Esophagus (tissue), 2 donors: ENCODE measurements at regions not wholly inside any gene's neighbourhood (a gene's known extent, or its start where the extent isn't known, plus 50 kb on each side); places are given as distances from the start of the nearest gene placed in this dataset.

ENCODE experiments used
- H3K27ac ChIP-seq, 2 donors: one replicate each; pipeline ENCODE4 v1.5.1; 2013; ENCODE audit warnings: low read depth in 2 of 2, mild to moderate bottlenecking in 2 of 2, inconsistent platforms in 1 of 2, low read length in 1 of 2, moderate library complexity in 1 of 2
- H3K27me3 ChIP-seq, 2 donors: one replicate each; pipeline ENCODE4 v1.6.1; 2013; ENCODE audit warnings: low read length in 2 of 2, control low read depth in 1 of 2, mild to moderate bottlenecking in 1 of 2; ENCODE audit not compliant: insufficient read depth in 2 of 2, control insufficient read depth in 1 of 2
- H3K36me3 ChIP-seq, 2 donors: one replicate each; pipeline ENCODE4 v1.6.1; 2013; ENCODE audit warnings: low read length in 1 of 2; ENCODE audit not compliant: control insufficient read depth in 2 of 2, insufficient read depth in 2 of 2
- H3K4me1 ChIP-seq, 2 donors: one replicate each; pipeline ENCODE4 v1.6.1; 2013; ENCODE audit warnings: low read length in 1 of 2; ENCODE audit not compliant: control insufficient read depth in 2 of 2, insufficient read depth in 2 of 2
- H3K4me3 ChIP-seq, 2 donors: one replicate each; pipeline ENCODE4 v1.5.1; 2013; ENCODE audit warnings: low read length in 2 of 2, mild to moderate bottlenecking in 2 of 2, low read depth in 1 of 2, moderate library complexity in 1 of 2
- H3K9me3 ChIP-seq, 2 donors: one replicate each; pipeline ENCODE4 v1.6.1; 2013; ENCODE audit warnings: mild to moderate bottlenecking in 2 of 2, low read depth in 1 of 2, low read length in 1 of 2, moderate library complexity in 1 of 2; ENCODE audit not compliant: control insufficient read depth in 2 of 2, insufficient read depth in 1 of 2
- WGBS, 2 donors: extraction: QIAGEN DNeasy Blood & Tissue Kit; methylation state at CpG; one replicate each; pipeline ENCODE4 v1.1.7; 2013; 5-methylcytosine and 5-hydroxymethylcytosine counted together
- donor health status: healthy with polysubstance abuse.
- donor health status: Bipolar disorder and iron deficiency.

DNA sequence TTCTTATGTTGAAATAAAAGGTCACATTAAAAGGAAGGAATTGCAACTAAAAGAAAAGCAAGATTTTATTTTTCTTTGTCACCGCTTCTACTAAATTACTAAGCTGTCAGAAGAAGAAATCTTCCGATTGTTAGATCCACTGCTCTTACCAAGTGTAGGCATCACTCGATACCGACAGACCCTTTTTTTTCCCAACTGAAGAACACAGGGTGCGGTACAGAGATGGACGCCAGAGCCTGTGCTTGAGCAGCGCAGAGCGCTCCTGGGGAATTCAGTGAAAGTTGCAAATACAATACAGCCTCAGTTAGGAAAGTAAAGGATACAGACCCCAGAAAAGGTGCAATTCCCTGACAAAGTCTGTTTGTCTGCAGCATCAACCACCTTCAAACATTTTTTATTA is 94.9 kb upstream of the WDR17 start:
- Histone ChIP-seq H3K4me3 (no peak overlapping the region), H3K4me1 (no peaks in the 10 kb centered on the region), H3K27me3 (no peaks in the 10 kb centered on the region), H3K9me3 (no peaks in the 10 kb centered on the region), H3K36me3 (no peaks in the 10 kb centered on the region), H3K27ac (no peak overlapping the region)
- 57 to 58% methylated on average over 8 of the region's 8 CpGs for WGBS, 2 donors

- Histone ChIP-seq H3K36me3 (no peaks in the 10 kb centered on the region), H3K4me3 (no peak overlapping the region), H3K27me3 (no peaks in the 10 kb centered on the region), H3K9me3 (peaks cover 0 to 2% of the 10 kb centered on the region in 2 donors), H3K27ac (no peak overlapping the region), H3K4me1 (no peaks in the 10 kb centered on the region)
- 66 to 67% methylated on average over 11 of the region's 11 CpGs for WGBS, 2 donors
Measured at GRCh38 chr4:175971388-175972179, 94.1 kb upstream of the WDR17 start.

- Histone ChIP-seq H3K36me3 (no peaks in the 10 kb centered on the region), H3K4me1 (no peaks in the 10 kb centered on the region), H3K9me3 (peaks cover 0 to 2% of the 10 kb centered on the region in 2 donors), H3K27me3 (no peaks in the 10 kb centered on the region), H3K4me3 (no peak overlapping the region), H3K27ac (no peak overlapping the region)
- 73 to 82% methylated on average over 7 of the region's 7 CpGs for WGBS, 2 donors
Measured at GRCh38 chr4:175973027-175973923, 92.4 kb upstream of the WDR17 start.

DNA sequence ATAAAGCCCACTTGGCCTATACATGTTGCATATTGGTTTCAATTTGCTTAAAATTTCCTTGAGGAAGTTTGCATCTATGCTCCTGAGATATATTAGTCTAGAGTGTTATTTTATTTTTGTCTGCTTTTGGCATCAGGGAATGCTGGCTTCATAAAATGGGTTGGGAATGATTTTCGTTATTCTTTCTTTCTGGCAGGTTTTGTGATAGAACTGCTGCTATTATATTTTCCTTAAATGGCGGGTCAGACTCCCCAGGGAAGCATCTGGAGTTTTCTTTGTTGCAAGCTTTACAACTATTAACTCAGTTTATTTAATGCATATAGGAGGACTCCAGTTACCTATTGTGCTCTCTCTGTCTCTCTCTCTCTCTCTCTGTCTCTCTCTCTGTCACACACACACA is 82.0 kb upstream of the WDR17 start:
- Histone ChIP-seq H3K27me3 (no peaks in the 10 kb centered on the region), H3K4me1 (no peaks in the 10 kb centered on the region), H3K36me3 (no peaks in the 10 kb centered on the region), H3K27ac (no peak overlapping the region), H3K9me3 (no peaks in the 10 kb centered on the region), H3K4me3 (no peak overlapping the region)
- WGBS, 2 donors = 72 to 79% methylated on average over 2 of the region's 2 CpGs

- Histone ChIP-seq H3K27ac (no peak overlapping the region), H3K27me3 (no peaks in the 10 kb centered on the region), H3K36me3 (no peaks in the 10 kb centered on the region), H3K9me3 (no peaks in the 10 kb centered on the region), H3K4me1 (no peaks in the 10 kb centered on the region), H3K4me3 (no peak overlapping the region)
- WGBS, 2 donors = 54 to 65% methylated on average over 1 of the region's 1 CpG
Measured at GRCh38 chr4:175986668-175987067, 79.0 kb upstream of the WDR17 start.

- no peak overlapping the region for H3K4me3 ChIP-seq
- no peaks in the 10 kb centered on the region for H3K9me3 ChIP-seq
- H3K27me3 ChIP-seq = no peaks in the 10 kb centered on the region
- H3K27ac ChIP-seq = no peak overlapping the region
- no peaks in the 10 kb centered on the region for H3K4me1 ChIP-seq
- whole genome bisulfite sequencing, 2 donors = 60 to 68% methylated on average over 1 of the region's 1 CpG
- no peaks in the 10 kb centered on the region for H3K36me3 ChIP-seq
Measured at GRCh38 chr4:175988511-175988910, 77.1 kb upstream of the WDR17 start.

GRCh38 chr4:175996206-175996605 is 69.4 kb upstream of the WDR17 start:
- Histone ChIP-seq H3K27ac (no peak overlapping the region), H3K4me1 (peaks cover 0 to 2% of the 10 kb centered on the region in 2 donors), H3K4me3 (no peak overlapping the region), H3K27me3 (peaks cover 0 to 2% of the 10 kb centered on the region in 2 donors), H3K36me3 (no peaks in the 10 kb centered on the region), H3K9me3 (peaks cover 0 to 2% of the 10 kb centered on the region in 2 donors)

DNA sequence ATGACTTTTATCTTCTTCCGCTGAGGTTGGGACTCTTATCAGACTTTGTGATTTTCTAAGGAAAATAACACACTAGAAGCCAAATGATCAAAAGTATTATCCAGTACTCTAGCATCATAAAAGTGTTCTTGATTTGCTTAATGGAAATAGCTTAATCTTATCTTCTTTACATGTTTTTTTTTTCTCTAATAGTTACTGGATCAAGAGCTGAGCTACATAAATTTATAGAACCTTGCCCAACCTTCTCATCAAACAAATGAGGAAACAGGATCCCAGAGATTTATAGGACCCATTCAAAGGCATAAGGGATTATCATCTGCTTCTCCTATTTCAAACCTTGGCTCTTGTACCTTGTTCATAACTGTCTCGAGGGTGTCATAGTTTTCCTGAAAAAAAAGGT is 68.3 kb upstream of the WDR17 start:
- WGBS, 2 donors = 70 to 74% methylated on average over 2 of the region's 2 CpGs
- peaks cover 3 to 6% of the 10 kb centered on the region in 2 donors for H3K4me1 ChIP-seq
- no peaks in the 10 kb centered on the region for H3K36me3 ChIP-seq
- H3K27ac ChIP-seq = no peak overlapping the region
- peaks cover 0 to 4% of the 10 kb centered on the region in 2 donors for H3K27me3 ChIP-seq
- H3K4me3 ChIP-seq = no peak overlapping the region
- peaks cover 0 to 2% of the 10 kb centered on the region in 2 donors for H3K9me3 ChIP-seq

DNA sequence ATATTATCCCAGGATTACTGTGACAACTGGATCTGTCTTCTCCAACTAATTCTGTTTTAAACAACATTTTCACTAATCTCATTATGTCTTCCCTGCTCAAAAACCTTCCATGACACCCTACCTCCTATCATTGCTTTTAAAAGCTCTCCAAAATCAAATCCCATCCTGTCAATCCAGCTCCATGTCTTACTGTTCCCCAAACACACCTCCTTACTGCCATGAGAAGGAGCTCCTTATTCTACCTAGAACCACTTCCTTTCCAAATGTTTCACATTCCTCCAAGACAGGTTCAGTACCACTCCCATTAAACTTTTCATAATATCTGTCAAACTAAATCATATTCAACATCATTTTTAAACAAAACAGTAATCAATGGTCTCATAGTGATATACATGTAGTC is 66.9 kb upstream of the WDR17 start:
- Histone ChIP-seq H3K4me1 (peaks cover 3 to 6% of the 10 kb centered on the region in 2 donors), H3K4me3 (no peak overlapping the region), H3K27me3 (peaks cover 0 to 4% of the 10 kb centered on the region in 2 donors), H3K27ac (no peak overlapping the region), H3K9me3 (peaks cover 0 to 2% of the 10 kb centered on the region in 2 donors), H3K36me3 (no peaks in the 10 kb centered on the region)
